ENCODE measurements at regions not wholly inside any gene's neighbourhood (a gene's known extent, or its start where the extent isn't known, plus 50 kb on each side); places are given as distances from the start of the nearest gene placed in this dataset.
A peak's percentile ranks its signal among the peaks of the same experiment; 100 is the strongest.

GRCh38 chr9:22528485-22528884 lies 81.9 kb downstream of the DMRTA1 start:
- TF ChIP-seq POLR2A (IDR thresholded peaks at IDR 0.05) (no peak), EP300 (IDR thresholded peaks at IDR 0.05) (no peak), CTCF (IDR thresholded peaks at IDR 0.05) (peak; percentile 6 to 36 (median 24))

Data from tibial nerve (tissue), 4 donors.